DMS153 (cell line): ENCODE measurements at regions not wholly inside any gene's neighbourhood (a gene's known extent, or its start where the extent isn't known, plus 50 kb on each side); places are given as distances from the start of the nearest gene placed in this dataset.
"Not testable (repeated sequence)": the region's sequence is repeated elsewhere in the genome, so short reads cannot be mapped to it uniquely, and the experiment has no call there.

ENCODE experiments used
- DNase-seq: peaks from one replicate; lab custom pipeline; 2025; lab: John Stamatoyannopoulos, UW

DNA sequence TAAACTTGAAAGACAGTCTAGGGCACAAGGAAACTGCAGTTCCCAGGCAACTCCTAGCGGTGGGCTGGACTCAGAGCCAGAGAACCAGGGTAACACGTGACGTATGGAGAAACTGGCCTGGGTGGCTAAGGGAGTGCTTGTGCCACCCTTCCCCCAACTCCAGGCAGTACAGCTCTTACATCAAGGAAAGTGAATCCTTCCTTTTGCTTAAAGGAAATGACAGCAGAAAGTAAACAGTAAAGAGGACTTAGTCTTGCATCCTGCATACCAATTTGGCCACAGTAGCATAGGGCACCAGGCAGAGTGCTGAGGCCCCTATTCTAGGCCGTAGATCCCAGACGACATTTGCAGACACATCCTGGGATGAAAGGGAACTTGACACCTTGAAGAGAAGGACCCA lies 322.8 kb downstream of the CD109 start:
- no peak for DNase-seq

DNA sequence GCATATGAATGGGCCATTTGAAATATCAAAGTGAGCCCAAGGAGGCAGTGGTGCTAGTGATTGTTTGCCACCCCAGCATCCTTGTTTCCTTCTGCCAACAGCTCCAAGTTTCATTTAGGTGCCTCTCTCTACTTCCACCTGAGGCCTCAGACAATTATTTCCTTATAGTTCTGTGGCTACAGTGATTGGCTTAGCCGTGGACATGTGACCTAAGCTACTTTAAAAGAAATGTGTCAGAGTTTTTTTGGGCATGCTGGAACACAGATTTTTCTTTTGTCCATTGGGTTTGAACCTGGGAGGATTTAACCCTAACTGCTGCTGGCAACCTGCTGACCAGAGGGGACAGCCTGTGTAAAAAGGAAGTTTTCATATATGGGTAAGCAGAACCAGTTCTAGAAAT lies 319.4 kb downstream of the CD109 start:
- no peak for DNase-seq

DNA sequence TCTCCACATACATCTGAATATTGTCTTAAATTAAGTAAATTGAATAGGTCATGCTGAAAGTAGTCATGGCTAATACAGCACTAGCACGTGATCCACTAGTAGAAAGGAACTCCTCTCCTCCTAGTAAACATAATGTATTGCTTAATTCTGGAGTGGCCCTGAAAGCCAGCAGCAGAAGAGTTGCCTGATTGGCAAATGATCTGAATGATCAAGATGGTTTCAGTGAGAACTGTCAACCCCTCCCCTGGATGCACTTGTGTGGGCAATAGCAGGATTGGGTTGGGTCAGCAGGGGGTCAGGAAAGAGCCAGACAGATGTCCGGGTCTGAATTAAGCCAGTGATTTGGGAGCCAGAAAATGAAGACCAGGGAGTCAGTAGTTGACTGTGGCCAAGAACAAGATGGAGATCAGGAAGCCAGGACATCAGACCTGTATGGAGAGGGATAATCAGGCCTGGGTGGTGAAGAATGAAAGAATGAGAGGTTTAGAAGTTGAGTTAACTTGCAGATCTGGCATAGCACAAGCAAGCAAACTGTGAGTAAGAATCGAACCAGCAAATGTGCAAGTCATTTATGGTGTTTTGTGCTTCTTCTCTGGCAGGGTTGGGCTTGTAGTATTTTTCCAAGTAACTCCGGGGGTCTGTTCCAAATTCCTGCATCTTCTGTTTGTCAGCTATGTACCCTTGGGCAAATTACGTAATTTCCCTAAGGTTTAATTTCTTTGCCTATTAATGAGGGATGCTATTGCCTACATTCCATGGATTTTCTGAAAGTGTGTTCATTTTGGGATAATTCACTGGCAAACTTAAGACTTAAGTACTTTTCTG lies 304.9 kb downstream of the CD109 start:
- no peak for DNase-seq

DNA sequence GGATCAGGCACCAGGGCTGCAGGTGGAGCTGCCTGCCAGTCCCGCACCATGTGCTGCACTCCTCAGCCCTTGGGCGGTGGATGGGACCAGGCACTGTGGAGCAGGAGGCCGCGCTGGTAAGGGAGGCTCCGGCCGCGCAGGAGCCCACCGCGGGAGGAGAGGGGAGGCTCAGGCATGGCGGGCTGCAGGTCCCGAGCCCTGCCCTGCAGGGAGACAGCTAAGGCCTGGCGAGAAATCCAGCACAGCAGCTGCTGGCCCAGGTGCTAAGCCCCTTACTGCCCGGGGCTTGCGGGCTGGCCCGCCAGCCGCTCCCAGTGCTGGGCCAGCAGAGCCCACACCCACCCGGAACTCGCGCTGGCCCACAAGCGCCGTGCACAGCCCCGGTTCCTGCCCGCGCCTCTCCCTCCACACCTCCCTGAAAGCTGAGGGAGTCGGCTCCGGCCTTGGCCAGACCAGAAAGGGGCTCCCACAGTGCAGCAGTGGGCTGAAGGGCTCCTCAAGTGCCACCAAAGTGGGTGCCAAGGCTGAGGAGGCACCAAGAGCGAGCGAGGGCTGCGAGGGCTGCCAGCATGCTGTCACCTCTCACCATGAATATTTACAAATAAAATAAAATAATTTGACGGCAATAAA lies 294.7 kb downstream of the CD109 start:
- DNase-seq, result not testable (repeated sequence)

- no peak for DNase-seq
Observed at GRCh38 chr6:73989428-73989827, 293.4 kb downstream of the CD109 start.

GRCh38 chr6:73985891-73986290 lies 289.9 kb downstream of the CD109 start:
- no peak for DNase-seq

DNA sequence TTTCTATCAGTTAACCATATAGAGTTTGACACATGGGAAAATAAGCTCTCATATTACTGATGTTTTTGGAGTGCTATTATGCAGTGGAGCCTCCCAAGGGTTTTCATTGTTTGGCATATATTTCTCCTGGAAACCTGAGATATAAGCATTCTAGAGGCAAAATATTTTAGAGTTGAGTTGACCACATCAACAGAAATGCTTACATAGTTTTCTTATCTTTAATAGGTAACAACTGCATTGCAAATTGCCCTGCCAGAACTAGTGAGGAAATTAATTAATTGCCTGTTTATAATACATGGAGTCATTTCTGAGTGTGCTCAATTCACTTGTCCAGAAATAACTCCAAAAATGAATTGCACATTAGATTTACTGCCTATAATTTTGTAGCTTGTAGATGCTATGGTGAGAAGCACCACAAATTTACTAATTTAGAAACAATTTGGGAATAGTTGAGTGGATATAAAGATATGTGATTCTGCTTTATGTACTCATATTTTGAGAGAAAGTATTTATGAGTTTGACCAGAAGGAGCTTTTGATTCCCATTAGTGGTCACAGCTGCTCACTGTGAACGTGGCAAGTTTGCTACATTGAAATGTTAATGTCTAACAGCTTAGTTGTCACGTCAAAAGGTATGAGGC lies 288.7 kb downstream of the CD109 start:
- no peak for DNase-seq

- DNase-seq, result no peak
Observed at GRCh38 chr6:73983367-73983766, 287.4 kb downstream of the CD109 start.

- no peak for DNase-seq
Observed at GRCh38 chr6:73980096-73980495, 284.1 kb downstream of the CD109 start.

GRCh38 chr6:73978330-73978729 lies 282.3 kb downstream of the CD109 start:
- no peak for DNase-seq

GRCh38 chr6:73972518-73972917 lies 276.5 kb downstream of the CD109 start:
- not testable (repeated sequence) for DNase-seq

DNA sequence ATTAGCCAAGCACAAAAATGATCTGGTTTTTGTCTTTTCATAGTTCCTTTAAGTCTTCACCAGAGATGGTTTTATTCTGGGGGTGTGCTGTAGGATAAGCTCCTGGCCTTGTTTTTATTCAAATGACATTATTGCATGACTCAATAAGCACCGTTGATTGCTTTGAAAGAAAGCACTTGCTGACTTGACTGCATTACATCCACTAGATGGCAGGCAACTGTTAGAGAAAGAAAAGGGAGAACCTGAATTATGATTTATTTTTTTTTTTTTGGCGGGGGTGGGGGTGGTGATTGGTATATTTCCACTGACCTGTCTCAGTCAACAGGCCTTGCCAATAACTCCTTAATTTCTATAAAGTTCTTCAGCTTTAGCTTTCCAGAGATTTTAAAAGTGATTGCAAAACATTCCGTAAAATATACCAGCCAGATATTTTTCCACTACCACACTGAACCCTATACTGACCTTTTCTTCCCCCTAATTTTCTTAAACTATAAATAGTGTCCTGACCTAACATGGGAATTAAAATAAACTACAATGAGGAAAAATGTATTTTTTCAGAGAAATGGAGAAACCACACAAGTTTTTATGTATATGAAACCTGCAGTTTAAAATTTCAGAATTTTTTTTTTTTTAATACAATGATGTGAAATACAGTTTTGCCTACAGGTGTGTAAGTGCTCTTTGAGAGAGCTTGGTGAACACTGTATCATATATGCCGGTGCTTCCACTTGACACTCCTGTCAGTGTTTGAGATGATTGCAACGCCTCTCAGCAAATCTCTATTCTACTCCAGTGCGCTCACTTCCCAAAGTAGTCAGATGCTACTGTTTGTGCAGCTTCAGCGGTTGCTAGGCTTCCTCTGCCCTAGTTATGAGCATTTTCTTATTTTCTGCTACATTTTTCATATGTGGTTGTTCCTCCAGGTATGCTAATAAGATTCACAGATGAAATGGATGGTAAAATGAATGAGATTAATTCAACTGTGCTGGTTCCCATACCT lies 274.3 kb downstream of the CD109 start:
- DNase-seq, result peak; percentile 63

GRCh38 chr6:73968221-73968757 lies 272.3 kb downstream of the CD109 start:
- no peak for DNase-seq

DNA sequence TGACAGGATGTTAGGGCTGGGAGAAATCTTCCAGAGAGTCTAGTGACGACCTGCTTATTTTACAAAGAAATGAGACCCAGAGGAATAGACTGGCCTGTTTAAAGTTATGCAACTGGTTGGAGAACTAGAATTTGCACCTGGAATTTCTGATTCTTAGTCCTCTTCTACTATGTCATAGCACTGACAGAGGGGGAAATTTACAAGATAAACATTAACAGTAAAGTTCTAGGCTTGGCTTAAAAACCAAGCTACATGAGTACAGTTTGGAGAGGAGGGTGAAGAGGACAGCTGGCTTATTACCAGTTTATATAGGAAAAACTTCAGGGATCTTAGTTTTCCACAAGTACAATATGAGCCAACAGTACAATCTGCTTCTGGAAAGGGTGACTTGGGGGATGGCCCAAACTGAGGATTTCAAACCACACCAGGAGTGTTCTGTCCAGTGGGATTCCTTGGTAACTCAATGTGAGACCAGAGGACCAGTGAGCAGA lies 269.6 kb downstream of the CD109 start:
- no peak for DNase-seq

DNA sequence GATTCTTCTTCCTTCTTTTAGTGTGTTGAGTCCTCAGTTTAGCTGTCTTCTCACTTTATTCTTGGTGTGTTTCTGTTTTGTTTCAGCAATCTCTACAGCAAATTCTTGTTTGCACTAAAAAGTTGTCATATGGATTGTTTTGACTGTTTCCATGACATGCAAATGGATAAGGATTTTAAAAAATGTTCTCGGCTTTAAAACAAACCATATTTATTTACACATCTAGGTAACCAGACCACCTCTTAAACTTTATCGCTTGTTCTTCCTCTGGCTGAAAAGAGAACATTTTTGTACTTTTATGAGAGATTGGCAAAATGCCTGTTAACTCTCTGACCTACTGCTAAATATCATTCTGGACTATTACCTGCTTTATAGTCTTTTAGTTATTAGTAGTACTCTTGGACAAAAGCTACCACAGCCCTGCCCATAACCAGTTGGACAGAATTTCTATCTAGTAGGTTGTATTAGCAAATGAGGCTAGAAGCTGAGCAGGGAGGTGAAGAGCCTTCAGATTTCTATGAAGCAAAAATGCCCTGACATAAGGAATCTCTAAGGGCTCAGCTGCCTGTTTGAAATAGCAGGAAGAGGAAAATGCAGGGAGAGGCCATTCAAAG lies 268.3 kb downstream of the CD109 start:
- no peak for DNase-seq

GRCh38 chr6:73962884-73963283 lies 266.9 kb downstream of the CD109 start:
- DNase-seq, result no peak

- no peak for DNase-seq
Observed at GRCh38 chr6:73956305-73956704, 260.3 kb downstream of the CD109 start.

GRCh38 chr6:73955800-73956199 lies 259.8 kb downstream of the CD109 start:
- DNase-seq, result no peak

DNA sequence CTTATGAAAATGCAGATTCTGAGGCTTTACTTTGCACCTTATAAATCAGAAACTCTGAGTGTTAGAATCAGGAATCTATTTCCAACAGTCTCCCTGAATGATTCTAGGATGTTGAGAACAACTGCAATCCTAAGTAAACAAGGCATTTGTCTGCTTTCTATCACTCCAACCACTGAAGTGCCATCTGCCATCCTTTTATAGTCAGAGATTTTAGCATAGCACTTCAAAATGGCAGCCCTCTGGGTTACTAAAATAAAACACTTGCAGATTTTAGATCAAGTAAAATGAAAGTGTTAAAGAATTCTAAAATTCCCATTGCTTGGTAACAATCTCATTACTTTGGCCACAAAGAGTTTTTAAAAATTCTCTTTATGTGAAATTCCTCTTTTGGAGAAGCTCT lies 258.9 kb downstream of the CD109 start:
- no peak for DNase-seq

GRCh38 chr6:73951183-73951582 lies 255.2 kb downstream of the CD109 start:
- DNase-seq, result no peak
